ENCODE measurements at regions not wholly inside any gene's neighbourhood (a gene's known extent, or its start where the extent isn't known, plus 50 kb on each side); places are given as distances from the start of the nearest gene placed in this dataset.
A peak's percentile ranks its signal among the peaks of the same experiment; 100 is the strongest.
"Not testable (repeated sequence)": the region's sequence is repeated elsewhere in the genome, so short reads cannot be mapped to it uniquely, and the experiment has no call there.

- intact Hi-C loops (cut with DNase I); DNase-seq; H3K4me3 ChIP-seq; H3K4me1 ChIP-seq; H3K27me3 ChIP-seq; H3K27ac ChIP-seq; H3K9me3 ChIP-seq; ATAC-seq; H3K36me3 ChIP-seq; FAIRE-seq: not testable (repeated sequence)
Measured at GRCh38 chr1:83398125-83398524, 600.8 kb downstream of the TTLL7 start.

DNA sequence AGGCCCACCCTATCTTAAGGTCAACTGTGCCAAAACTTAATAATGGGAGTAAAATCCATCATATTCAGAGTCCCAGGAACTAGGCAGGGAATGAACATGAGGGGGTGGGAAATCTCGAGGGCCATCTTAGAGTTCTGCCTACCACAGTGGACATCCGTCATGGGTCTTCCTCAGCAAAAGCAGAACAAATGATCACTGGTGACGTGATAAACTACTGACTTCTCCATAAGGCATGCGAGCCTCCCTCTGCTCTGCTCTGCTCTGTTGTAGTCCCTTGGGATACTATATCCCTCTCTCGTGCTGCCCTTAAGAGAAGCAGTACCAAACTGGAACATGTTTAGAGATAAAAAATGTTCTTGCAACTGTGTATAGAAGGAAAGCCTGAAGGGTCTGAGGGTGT is 603.8 kb downstream of the TTLL7 start:
- FAIRE-seq, ATAC-seq, H3K9me3 ChIP-seq: not testable (repeated sequence)

DNA sequence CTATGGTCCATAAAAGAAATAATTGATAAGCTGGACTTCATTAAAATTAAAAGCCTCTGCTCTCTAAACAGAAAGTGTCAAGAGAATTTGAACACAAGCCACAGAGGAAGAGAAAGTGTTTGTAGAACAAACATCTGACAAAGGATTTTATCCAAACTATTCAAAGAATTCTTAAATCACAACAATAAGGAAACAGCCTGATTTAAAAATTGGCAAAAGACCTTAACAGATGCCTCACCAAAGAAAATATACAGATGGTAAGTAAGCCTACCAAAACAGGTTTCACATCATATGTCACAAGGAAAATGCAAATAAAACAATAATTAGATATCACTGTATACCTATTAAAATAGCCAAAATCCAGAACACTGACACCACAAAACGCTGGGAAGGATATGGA is 612.0 kb downstream of the TTLL7 start:
- ATAC-seq; H3K4me1 ChIP-seq; H3K4me3 ChIP-seq; H3K27ac ChIP-seq; H3K9me3 ChIP-seq; H3K36me3 ChIP-seq; DNase-seq; FAIRE-seq; intact Hi-C loops (cut with DNase I); H3K27me3 ChIP-seq: not testable (repeated sequence)
- 69 to 80% methylated on average over 1 of the region's 1 CpG for WGBS, 2 donors

More for the DNA sequence above, 603.8 kb downstream of the TTLL7 start:
- H3K36me3 ChIP-seq; H3K27ac ChIP-seq; H3K4me3 ChIP-seq; H3K27me3 ChIP-seq; intact Hi-C loops (cut with DNase I); H3K4me1 ChIP-seq; DNase-seq: not testable (repeated sequence)
- 81 to 87% methylated on average over 5 of the region's 5 CpGs for WGBS, 2 donors

DNA sequence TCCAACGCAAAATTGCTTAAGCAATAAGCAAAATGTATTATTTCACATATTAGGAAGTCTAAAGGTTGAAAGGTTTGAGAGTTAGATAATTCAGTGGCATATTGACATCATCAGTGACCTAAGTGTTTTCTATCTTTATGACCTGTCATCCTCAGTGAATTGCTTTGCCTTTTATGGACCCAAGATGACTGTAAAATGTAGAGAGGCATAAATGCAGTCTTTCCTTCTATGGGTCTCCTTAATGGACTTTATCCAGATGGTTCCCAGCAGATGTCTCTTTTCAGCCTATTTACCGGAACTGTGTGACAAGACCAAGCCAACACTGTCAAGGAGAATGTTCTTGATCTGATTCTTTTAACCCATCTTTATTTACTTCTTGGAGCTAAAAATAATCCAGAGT is 615.8 kb downstream of the TTLL7 start:
- 100% methylated on average over 1 of the region's 2 CpGs; no CpG with 5 or more reads in 1 of the 2 donors for WGBS, 2 donors
- H3K27ac ChIP-seq; H3K27me3 ChIP-seq; DNase-seq; H3K36me3 ChIP-seq; intact Hi-C loops (cut with DNase I); H3K9me3 ChIP-seq; H3K4me3 ChIP-seq; ATAC-seq; H3K4me1 ChIP-seq: not testable (repeated sequence)
- FAIRE-seq, result peak; percentile 39

GRCh38 chr1:83373018-83373417 is 625.9 kb downstream of the TTLL7 start:
- DNase-seq; ATAC-seq; H3K27me3 ChIP-seq; H3K4me1 ChIP-seq; H3K27ac ChIP-seq; intact Hi-C loops (cut with DNase I); H3K4me3 ChIP-seq; H3K9me3 ChIP-seq; H3K36me3 ChIP-seq: not testable (repeated sequence)
- peak; percentile 43 for FAIRE-seq
- 90 to 96% methylated on average over 1 of the region's 1 CpG for WGBS, 2 donors

DNA sequence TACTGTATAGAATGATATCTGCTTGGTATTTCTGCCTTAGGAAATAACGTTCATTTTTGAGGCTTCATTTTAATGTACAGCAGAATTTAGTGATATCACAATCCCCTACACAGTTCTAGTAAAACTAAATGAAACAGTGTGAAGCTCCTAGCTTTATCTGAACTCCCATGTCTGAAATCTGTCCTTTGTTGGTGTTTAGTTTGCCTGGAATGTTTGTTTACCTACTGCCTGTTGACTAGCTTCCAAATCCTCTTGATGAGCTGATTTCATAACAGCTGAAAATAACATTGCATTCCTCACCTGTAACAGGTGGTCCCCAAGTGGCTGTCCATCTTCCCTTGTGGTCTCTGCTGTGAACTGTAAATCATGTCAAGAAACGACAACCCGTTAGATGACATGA is 629.1 kb downstream of the TTLL7 start:
- H3K4me1 ChIP-seq; DNase-seq; H3K9me3 ChIP-seq; FAIRE-seq; ATAC-seq; intact Hi-C loops (cut with DNase I); H3K36me3 ChIP-seq; H3K4me3 ChIP-seq; H3K27me3 ChIP-seq; H3K27ac ChIP-seq: not testable (repeated sequence)
- 57 to 68% methylated on average over 3 of the region's 3 CpGs for WGBS, 2 donors

DNA sequence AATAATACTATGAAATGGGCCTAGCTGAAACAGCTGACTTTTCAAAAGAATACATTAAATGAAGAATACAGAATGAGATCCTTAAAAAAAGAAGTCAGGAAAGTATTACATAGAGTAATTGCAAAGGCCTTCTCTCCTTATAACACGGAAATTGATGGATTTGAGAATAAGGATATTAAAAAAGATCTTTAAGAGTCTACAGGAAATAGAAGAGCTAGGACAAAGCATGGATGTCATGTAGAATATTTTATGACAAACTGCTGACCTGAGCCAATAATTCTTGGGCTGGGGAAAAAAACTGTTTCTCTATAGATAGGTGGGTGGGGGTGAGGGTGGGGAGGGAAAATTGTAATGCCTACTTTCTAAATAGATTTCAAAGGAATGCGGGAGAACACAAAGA is 633.6 kb downstream of the TTLL7 start:
- H3K4me3 ChIP-seq; H3K27ac ChIP-seq; FAIRE-seq; H3K27me3 ChIP-seq; H3K9me3 ChIP-seq; intact Hi-C loops (cut with DNase I); H3K36me3 ChIP-seq; ATAC-seq; DNase-seq; H3K4me1 ChIP-seq: not testable (repeated sequence)
- 67 to 79% methylated on average over 2 of the region's 2 CpGs for WGBS, 2 donors

GRCh38 chr1:83345375-83345774 is 653.6 kb downstream of the TTLL7 start:
- FAIRE-seq; ATAC-seq; H3K27ac ChIP-seq; H3K4me3 ChIP-seq; H3K36me3 ChIP-seq; intact Hi-C loops (cut with DNase I); H3K4me1 ChIP-seq; H3K9me3 ChIP-seq; DNase-seq; H3K27me3 ChIP-seq: not testable (repeated sequence)
- WGBS, 2 donors, result 70 to 82% methylated on average over 3 of the region's 3 CpGs

DNA sequence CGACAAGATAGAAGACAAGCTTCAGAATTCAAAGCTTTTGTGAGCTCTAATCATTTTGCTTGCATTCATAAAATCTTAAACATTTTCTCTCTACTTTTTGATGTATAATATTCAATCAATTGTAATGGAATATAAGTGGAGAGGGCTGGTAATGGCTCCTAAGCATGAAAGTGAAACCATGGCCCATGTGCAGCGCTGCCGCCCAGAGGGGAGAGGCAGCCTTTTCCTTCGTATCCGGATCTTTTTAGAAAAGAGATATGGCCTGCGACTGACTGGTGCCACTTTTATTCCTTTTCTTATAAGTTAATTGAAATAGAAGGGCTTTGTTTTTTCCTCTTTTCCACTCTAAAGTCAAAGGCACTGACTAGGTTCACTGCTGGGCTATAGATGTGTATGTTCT is 655.2 kb downstream of the TTLL7 start:
- H3K4me3 ChIP-seq; ATAC-seq; intact Hi-C loops (cut with DNase I); H3K4me1 ChIP-seq; H3K27ac ChIP-seq; H3K36me3 ChIP-seq; FAIRE-seq; H3K9me3 ChIP-seq; DNase-seq; H3K27me3 ChIP-seq: not testable (repeated sequence)
- WGBS, 2 donors, result 87 to 88% methylated on average over 6 of the region's 6 CpGs

DNA sequence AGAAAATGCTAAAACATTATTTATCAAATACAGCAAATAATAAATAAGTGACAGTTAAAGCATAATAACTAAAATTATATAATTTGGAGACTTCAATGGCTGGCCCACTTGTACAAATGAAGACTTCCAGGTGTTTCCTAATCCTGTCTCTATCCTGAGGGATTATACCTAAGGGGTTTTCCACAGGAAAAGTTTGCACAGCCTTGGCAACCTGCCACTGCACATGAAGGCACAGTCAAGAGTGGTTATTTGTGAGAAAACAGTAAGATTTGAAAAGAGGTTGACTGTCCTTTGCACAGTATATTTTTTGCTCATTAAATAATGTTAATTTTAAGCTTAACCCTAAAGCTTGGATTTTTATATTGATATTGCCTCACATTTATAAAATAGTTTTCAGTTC is 655.9 kb downstream of the TTLL7 start:
- not testable (repeated sequence) for FAIRE-seq

DNA sequence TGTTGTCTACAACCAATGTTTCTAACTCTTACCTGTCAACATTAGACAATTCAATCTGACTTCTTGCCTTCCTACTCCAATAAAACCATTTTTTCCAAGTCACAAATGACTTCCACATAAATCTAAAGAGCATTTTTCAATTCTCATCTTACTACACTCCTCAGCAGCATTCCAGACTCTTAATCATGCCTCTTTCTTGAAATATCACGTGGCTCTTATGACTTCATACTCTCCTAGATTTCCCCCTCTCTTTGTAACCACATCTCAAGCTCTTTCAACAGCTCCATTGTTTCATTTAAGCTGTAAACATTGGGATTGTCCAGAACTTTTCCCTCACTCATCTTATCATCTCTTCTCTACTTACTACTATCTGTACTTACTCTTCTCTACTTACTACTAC is 666.6 kb downstream of the TTLL7 start:
- H3K27me3 ChIP-seq; H3K4me1 ChIP-seq; DNase-seq; H3K36me3 ChIP-seq; ATAC-seq; H3K9me3 ChIP-seq; H3K27ac ChIP-seq; H3K4me3 ChIP-seq; intact Hi-C loops (cut with DNase I): not testable (repeated sequence)
- WGBS, 2 donors, result no CpG with 5 or more reads among the region's 1 CpG
- peak; percentile 17 for FAIRE-seq

More for the DNA sequence above, 655.9 kb downstream of the TTLL7 start:
- DNase-seq (peak in 3 of 6 donors; percentile 12 to 54 (median 16)), ATAC-seq (peak in 1 of 4 donors; percentile 39)
- H3K27ac ChIP-seq; H3K9me3 ChIP-seq; H3K4me1 ChIP-seq; intact Hi-C loops (cut with DNase I); H3K36me3 ChIP-seq; H3K4me3 ChIP-seq; H3K27me3 ChIP-seq: not testable (repeated sequence)

Data from pancreas (tissue), 10 donors.